HepG2 (cell line): ENCODE measurements at regions not wholly inside any gene's neighbourhood (a gene's known extent, or its start where the extent isn't known, plus 50 kb on each side); places are given as distances from the start of the nearest gene placed in this dataset.

Experiments used
- ATAC-seq: fragments of 200-7000 bp; cut with Tn5 transposase; 3 replicates; pipeline ENCODE4 v1.9.1; 2020; ENCODE audit warnings: mild to moderate bottlenecking, moderate library complexity
- BruUV-seq: library from RNA; stranded (reverse); fragments of 400-500 nt; replicated peaks from 2 replicates; lab custom pipeline; 2021; lab: Mats Ljungman, UMichigan
- CTCF ChIA-PET: fragments of 300-600 bp; formaldehyde crosslinking; extraction: SDS; loops from one replicate; lab custom pipeline; 2021; ENCODE audit warnings: low total read pairs, inconsistent platforms, low intra/inter-chr PET ratio; lab: Yijun Ruan, JAX
- POLR2A ChIA-PET: fragments of 350-600 bp; sonication (Branson Sonifier 250); formaldehyde crosslinking; loops from one replicate; lab custom pipeline; 2020; ENCODE audit warnings: antibody characterized with exemption, inconsistent platforms; lab: Yijun Ruan, JAX
- DNase-seq: peaks from one replicate; pipeline ENCODE4 v3.0.0-alpha.2; 2015; ENCODE audit warnings: low spot score
- FAIRE-seq: peaks from 3 replicates; lab custom pipeline; 2011; peaks lifted over from hg19 to GRCh38; lab: Jason Lieb, UNC
- H2AFZ ChIP-seq: one replicate; pipeline ENCODE4 v1.6.1; 2011; ENCODE audit warnings: low read length, inconsistent platforms
- H3K27ac ChIP-seq: fragments of 300-600 bp; 3 replicates; pipeline ENCODE4 v1.8.0; 2011; ENCODE audit warnings: mixed run types, mild to moderate bottlenecking, mixed read lengths, low read length, inconsistent platforms; ENCODE audit not compliant: insufficient read depth; ENCODE audit errors: extremely low read length
- H3K27me3 ChIP-seq, 2 experiments: fragments of 200-600 bp in 1 of 2; 2 replicates in 1 of 2; 3 replicates in 1 of 2; pipeline versions ENCODE4 v1.6.0 to v1.8.0; 2011; ENCODE audit warnings: low read length in 2 of 2, mild to moderate bottlenecking in 2 of 2, moderate library complexity in 2 of 2, inconsistent platforms in 1 of 2; ENCODE audit not compliant: insufficient read depth in 2 of 2, control insufficient read depth in 1 of 2
- H3K36me3 ChIP-seq, 2 experiments: fragments of 200-600 bp in 1 of 2; replicated peaks in 1 of 2; 2 replicates in 1 of 2; 3 replicates in 1 of 2; pipeline versions ENCODE4 v1.5.1 to v1.8.0; 2011; ENCODE audit warnings: low read length in 2 of 2, inconsistent platforms in 1 of 2; ENCODE audit not compliant: insufficient read depth in 2 of 2, control insufficient read depth in 1 of 2
- H3K4me1 ChIP-seq: 2 replicates; pipeline ENCODE4 v1.5.1; 2012; ENCODE audit warnings: low read length, inconsistent platforms; ENCODE audit not compliant: insufficient read depth
- H3K4me2 ChIP-seq: 2 replicates; pipeline ENCODE4 v1.6.0; 2011; ENCODE audit warnings: low read depth, low read length, inconsistent platforms
- H3K4me3 ChIP-seq, 3 experiments: fragments of 200-600 bp in 1 of 3; sonication (generic), shearing (Covaris generic) in 1 of 3; replicated peaks in 1 of 3; 2 replicates each; pipeline ENCODE4 v1.5.1; 2011 to 2016; ENCODE audit warnings: low read length in 3 of 3, inconsistent platforms in 2 of 3, low read depth in 2 of 3, mild to moderate bottlenecking in 2 of 3, control low read depth in 1 of 3, mixed read lengths in 1 of 3; ENCODE audit not compliant: insufficient read depth in 1 of 3
- H3K79me2 ChIP-seq: one replicate; pipeline ENCODE4 v1.6.1; 2011; ENCODE audit warnings: low read length, inconsistent platforms; ENCODE audit not compliant: insufficient read depth
- H3K9ac ChIP-seq: 2 replicates; pipeline ENCODE4 v1.6.0; 2011; ENCODE audit warnings: mild to moderate bottlenecking, low read depth, low read length, inconsistent platforms; ENCODE audit not compliant: insufficient read depth
- H3K9me3 ChIP-seq: 2 replicates; pipeline ENCODE4 v1.5.1; 2012; ENCODE audit warnings: mild to moderate bottlenecking, low read length
- H4K20me1 ChIP-seq: 2 replicates; pipeline ENCODE4 v1.6.0; 2011; ENCODE audit warnings: inconsistent platforms, mild to moderate bottlenecking, low read length, moderate library complexity; ENCODE audit not compliant: insufficient read depth
- KLF12 ChIP-seq: sonication (generic); formaldehyde crosslinking; IDR thresholded peaks from 2 replicates; pipeline ENCODE4 v1.4.0; 2020; ENCODE audit warnings: missing genetic modification reagents, borderline replicate concordance
- KLF16 ChIP-seq, 2 experiments: sonication (generic) in 1 of 2; formaldehyde crosslinking in 1 of 2; IDR thresholded peaks; 2 replicates each; pipeline versions ENCODE4 v1.6.1 to v1.8.0; 2016 to 2023; ENCODE audit warnings: missing genetic modification reagents in 2 of 2, missing compliant biosample characterization in 1 of 2
- PLSCR1 ChIP-seq: sonication (generic); formaldehyde crosslinking; IDR thresholded peaks from 2 replicates; pipeline ENCODE4 v1.5.0; 2020; ENCODE audit warnings: missing genetic modification reagents, mild to moderate bottlenecking, borderline replicate concordance
- SIX4 ChIP-seq: sonication (generic); formaldehyde crosslinking; IDR thresholded peaks from 2 replicates; pipeline ENCODE4 v1.4.0; 2020; ENCODE audit warnings: missing genetic modification reagents
- TFDP1 ChIP-seq: IDR thresholded peaks from 2 replicates; pipeline ENCODE4 v1.6.1; 2016; ENCODE audit warnings: missing compliant biosample characterization, missing genetic modification reagents, borderline replicate concordance
- ZBTB37 ChIP-seq: sonication (generic); formaldehyde crosslinking; IDR thresholded peaks from 2 replicates; pipeline ENCODE4 v1.4.0; 2020; ENCODE audit warnings: mild to moderate bottlenecking, missing genetic modification reagents
- ZNF256 ChIP-seq: sonication (generic); formaldehyde crosslinking; conservative IDR thresholded peaks from 2 replicates; pipeline ENCODE4 v1.4.0; 2020; ENCODE audit warnings: missing genetic modification reagents
- WGBS: methylation state at CpG from one replicate; pipeline ENCODE4 v1.1.6; 2017; ENCODE audit warnings: low lambda C conversion rate; 5-methylcytosine and 5-hydroxymethylcytosine counted together
- in situ Hi-C: cut with HindIII; loops from 2 replicates; pipeline ENCODE4 v1.10.0; 2017; ENCODE audit warnings: low pct_unique_long_range_greater_than_20kb; ENCODE audit not compliant: extremely low pct_ligation_motif_present
- intact Hi-C: fragments of 100-400 bp; cut with micrococcal nuclease; formaldehyde crosslinking; loops from one replicate; pipeline ENCODE4 v1.10.0; 2022; ENCODE audit not compliant: unreplicated experiment
- TF ChIP-seq, protein P1 (sequence below): sonication (generic); formaldehyde crosslinking; IDR thresholded peaks from 2 replicates; pipeline ENCODE4 v1.5.0; 2020; ENCODE audit warnings: mild to moderate bottlenecking, missing genetic modification reagents, borderline replicate concordance
- TF ChIP-seq, protein P2 (sequence below): IDR thresholded peaks from 2 replicates; pipeline ENCODE4 v1.6.1; 2016; ENCODE audit warnings: missing biosample characterization, missing genetic modification reagents, low read depth

GRCh38 chrX:87310780-87311179 is 206.8 kb upstream of the KLHL4 start (continued):
- TF ChIP-seq, protein P1, sequence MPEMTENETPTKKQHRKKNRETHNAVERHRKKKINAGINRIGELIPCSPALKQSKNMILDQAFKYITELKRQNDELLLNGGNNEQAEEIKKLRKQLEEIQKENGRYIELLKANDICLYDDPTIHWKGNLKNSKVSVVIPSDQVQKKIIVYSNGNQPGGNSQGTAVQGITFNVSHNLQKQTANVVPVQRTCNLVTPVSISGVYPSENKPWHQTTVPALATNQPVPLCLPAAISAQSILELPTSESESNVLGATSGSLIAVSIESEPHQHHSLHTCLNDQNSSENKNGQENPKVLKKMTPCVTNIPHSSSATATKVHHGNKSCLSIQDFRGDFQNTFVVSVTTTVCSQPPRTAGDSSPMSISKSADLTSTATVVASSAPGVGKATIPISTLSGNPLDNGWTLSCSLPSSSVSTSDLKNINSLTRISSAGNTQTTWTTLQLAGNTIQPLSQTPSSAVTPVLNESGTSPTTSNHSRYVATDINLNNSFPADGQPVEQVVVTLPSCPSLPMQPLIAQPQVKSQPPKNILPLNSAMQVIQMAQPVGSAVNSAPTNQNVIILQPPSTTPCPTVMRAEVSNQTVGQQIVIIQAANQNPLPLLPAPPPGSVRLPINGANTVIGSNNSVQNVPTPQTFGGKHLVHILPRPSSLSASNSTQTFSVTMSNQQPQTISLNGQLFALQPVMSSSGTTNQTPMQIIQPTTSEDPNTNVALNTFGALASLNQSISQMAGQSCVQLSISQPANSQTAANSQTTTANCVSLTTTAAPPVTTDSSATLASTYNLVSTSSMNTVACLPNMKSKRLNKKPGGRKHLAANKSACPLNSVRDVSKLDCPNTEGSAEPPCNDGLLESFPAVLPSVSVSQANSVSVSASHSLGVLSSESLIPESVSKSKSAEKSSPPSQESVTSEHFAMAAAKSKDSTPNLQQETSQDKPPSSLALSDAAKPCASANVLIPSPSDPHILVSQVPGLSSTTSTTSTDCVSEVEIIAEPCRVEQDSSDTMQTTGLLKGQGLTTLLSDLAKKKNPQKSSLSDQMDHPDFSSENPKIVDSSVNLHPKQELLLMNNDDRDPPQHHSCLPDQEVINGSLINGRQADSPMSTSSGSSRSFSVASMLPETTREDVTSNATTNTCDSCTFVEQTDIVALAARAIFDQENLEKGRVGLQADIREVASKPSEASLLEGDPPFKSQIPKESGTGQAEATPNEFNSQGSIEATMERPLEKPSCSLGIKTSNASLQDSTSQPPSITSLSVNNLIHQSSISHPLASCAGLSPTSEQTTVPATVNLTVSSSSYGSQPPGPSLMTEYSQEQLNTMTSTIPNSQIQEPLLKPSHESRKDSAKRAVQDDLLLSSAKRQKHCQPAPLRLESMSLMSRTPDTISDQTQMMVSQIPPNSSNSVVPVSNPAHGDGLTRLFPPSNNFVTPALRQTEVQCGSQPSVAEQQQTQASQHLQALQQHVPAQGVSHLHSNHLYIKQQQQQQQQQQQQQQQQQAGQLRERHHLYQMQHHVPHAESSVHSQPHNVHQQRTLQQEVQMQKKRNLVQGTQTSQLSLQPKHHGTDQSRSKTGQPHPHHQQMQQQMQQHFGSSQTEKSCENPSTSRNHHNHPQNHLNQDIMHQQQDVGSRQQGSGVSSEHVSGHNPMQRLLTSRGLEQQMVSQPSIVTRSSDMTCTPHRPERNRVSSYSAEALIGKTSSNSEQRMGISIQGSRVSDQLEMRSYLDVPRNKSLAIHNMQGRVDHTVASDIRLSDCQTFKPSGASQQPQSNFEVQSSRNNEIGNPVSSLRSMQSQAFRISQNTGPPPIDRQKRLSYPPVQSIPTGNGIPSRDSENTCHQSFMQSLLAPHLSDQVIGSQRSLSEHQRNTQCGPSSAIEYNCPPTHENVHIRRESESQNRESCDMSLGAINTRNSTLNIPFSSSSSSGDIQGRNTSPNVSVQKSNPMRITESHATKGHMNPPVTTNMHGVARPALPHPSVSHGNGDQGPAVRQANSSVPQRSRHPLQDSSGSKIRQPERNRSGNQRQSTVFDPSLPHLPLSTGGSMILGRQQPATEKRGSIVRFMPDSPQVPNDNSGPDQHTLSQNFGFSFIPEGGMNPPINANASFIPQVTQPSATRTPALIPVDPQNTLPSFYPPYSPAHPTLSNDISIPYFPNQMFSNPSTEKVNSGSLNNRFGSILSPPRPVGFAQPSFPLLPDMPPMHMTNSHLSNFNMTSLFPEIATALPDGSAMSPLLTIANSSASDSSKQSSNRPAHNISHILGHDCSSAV (CRISPR knock-in tag) = no peak
- TF ChIP-seq KLF16 (CRISPR knock-in tag; IDR thresholded peaks at IDR 0.05) = no peak

GRCh38 chrX:87327267-87327666 is 190.3 kb upstream of the KLHL4 start:
- DNase-seq = no peak
- no peak overlapping the region for H3K4me3 ChIP-seq
- H3K27ac ChIP-seq = no peak overlapping the region
- no CpG with 5 or more reads among the region's 2 CpGs for WGBS
- H3K9me3 ChIP-seq = no peaks in the 10 kb centered on the region
- no TSS peak for BruUV-seq
- no peaks in the 10 kb centered on the region for H3K4me1 ChIP-seq
- no peak overlapping the region for H3K4me2 ChIP-seq
- no peaks in the 10 kb centered on the region for H3K27me3 ChIP-seq
- no peak for FAIRE-seq
- ChIA-PET POLR2A (no interaction called here), CTCF (no interaction called here)
- no peaks in the 10 kb centered on the region for H4K20me1 ChIP-seq
- no peaks in the 10 kb centered on the region for H3K79me2 ChIP-seq
- no peak for TF ChIP-seq PLSCR1 (CRISPR knock-in tag)
- TF ChIP-seq, protein P2, sequence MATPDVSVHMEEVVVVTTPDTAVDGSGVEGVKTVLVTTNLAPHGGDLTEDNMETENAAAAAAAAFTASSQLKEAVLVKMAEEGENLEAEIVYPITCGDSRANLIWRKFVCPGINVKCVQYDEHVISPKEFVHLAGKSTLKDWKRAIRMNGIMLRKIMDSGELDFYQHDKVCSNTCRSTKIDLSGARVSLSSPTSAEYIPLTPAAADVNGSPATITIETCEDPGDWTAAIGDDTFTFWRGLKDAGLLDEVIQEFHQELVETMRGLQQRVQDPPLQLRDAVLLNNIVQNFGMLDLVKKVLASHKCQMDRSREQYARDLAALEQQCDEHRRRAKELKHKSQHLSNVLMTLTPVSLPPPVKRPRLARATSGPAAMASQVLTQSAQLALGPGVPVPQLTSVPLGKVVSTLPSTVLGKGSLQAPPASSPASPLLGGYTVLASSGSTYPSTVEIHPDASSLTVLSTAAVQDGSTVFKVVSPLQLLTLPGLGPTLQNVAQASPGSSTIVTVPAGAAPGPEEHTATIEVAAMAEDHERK (CRISPR knock-in tag) = no peak
- TF ChIP-seq ZNF256 (CRISPR knock-in tag) = no peak
- no peak for TF ChIP-seq KLF12 (CRISPR knock-in tag)
- TF ChIP-seq SIX4 (CRISPR knock-in tag) = no peak
- no peak for TF ChIP-seq TFDP1
- no peak for TF ChIP-seq ZBTB37
- H2AFZ ChIP-seq = no peak overlapping the region
- H3K9ac ChIP-seq = no peak overlapping the region
- intact Hi-C loops = no loop called here
- in situ Hi-C loops = no loop called here
- no peaks in the 10 kb centered on the region for H3K36me3 ChIP-seq
- ATAC-seq = no peak
